NB4 (cell line): ENCODE measurements at regions not wholly inside any gene's neighbourhood (a gene's known extent, or its start where the extent isn't known, plus 50 kb on each side); places are given as distances from the start of the nearest gene placed in this dataset.

Experiments
- CTCF ChIP-seq: IDR thresholded peaks from one replicate; pipeline ENCODE4 v1.5.1; 2012; ENCODE audit warnings: low read depth, low read length
- MAX ChIP-seq: IDR thresholded peaks from 2 replicates; pipeline ENCODE4 v1.6.1; 2011; ENCODE audit warnings: low read depth, low read length
- MYC ChIP-seq: IDR thresholded peaks from 2 replicates; pipeline ENCODE4 v1.6.1; 2011; ENCODE audit warnings: low read depth, low read length
- POLR2A ChIP-seq: IDR thresholded peaks from 2 replicates; pipeline ENCODE4 v1.6.1; 2011; ENCODE audit warnings: mild to moderate bottlenecking; ENCODE audit not compliant: insufficient read length; ENCODE audit errors: extremely low read depth

DNA sequence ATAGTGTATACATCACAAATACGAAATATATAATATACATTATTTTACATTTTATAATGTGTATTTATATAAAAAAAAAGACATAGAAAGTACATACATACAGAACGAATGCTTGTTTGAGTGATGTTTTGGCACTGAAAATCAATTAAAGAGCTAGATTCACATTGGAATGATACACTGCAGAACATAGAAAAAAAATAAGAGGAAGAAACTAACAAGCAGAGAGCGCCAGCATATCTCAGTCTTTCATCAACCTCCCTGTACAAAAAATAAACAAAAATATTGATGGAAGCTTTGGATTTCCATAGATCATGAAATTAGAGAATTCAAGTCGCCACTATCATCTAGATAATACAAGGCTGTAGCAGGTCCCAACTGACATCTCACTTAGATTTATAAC is 420.6 kb downstream of the CENPC start:
- TF ChIP-seq POLR2A (no peak), CTCF (no peak), MYC (no peak), MAX (no peak)
